Epithelial cell of esophagus (primary cell): ENCODE measurements at regions not wholly inside any gene's neighbourhood (a gene's known extent, or its start where the extent isn't known, plus 50 kb on each side); places are given as distances from the start of the nearest gene placed in this dataset.

Experiments used
- DNase-seq: peaks from one replicate; pipeline ENCODE4 v3.0.0; 2010; ENCODE audit warnings: low read depth
- H3K4me3 ChIP-seq: 2 replicates; pipeline ENCODE4 v1.5.1; 2011; ENCODE audit warnings: mild to moderate bottlenecking, low read length, control low read depth
- TF ChIP-seq, protein P1 (sequence below): IDR thresholded peaks from 2 replicates; pipeline ENCODE4 v1.5.1; 2011; ENCODE audit warnings: low read depth, mild to moderate bottlenecking, low read length, control low read depth, inconsistent platforms; ENCODE audit not compliant: insufficient read depth; ENCODE audit errors: missing control alignments

DNA sequence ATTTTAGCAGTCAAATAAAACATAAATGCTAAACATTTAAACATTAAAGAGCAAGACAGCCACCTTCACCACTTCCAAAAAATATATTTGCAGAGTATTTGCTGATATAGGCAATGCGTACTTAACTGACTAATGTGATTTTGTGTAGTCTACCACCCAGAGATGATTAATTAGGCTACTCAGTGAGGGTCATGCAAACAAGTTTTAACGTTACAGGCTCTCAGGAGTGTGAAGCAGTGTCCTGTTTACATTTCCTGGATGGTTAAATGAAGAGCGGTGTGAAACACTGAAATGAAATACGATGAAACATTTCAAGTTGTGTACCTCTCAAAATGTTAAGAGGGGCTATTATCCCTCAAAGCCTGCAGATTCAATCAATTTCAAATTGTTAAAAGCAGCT, 165.8 kb upstream of the LRIG3 start:
- no peak overlapping the region for H3K4me3 ChIP-seq
- DNase-seq: peak; percentile 65
- TF ChIP-seq, protein P1, sequence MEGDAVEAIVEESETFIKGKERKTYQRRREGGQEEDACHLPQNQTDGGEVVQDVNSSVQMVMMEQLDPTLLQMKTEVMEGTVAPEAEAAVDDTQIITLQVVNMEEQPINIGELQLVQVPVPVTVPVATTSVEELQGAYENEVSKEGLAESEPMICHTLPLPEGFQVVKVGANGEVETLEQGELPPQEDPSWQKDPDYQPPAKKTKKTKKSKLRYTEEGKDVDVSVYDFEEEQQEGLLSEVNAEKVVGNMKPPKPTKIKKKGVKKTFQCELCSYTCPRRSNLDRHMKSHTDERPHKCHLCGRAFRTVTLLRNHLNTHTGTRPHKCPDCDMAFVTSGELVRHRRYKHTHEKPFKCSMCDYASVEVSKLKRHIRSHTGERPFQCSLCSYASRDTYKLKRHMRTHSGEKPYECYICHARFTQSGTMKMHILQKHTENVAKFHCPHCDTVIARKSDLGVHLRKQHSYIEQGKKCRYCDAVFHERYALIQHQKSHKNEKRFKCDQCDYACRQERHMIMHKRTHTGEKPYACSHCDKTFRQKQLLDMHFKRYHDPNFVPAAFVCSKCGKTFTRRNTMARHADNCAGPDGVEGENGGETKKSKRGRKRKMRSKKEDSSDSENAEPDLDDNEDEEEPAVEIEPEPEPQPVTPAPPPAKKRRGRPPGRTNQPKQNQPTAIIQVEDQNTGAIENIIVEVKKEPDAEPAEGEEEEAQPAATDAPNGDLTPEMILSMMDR: no peak

DNA sequence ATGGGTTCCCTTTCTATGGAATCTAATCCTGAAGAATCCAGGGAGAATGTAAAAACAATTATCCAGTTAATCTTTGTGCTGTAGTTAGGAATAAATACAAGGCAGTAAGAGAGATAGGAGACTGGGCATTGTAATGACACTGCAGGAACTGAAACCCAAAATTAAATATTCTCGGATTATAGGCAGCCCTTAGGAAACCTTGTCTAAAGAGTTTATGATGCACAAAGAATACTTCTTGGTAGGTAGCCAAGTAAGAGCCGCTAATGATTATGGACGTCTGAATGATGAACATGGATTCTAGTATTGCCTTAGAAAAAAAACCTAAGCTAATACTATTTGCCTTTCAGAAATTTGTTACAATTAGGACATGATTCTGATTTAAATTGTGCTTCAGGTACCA, 165.4 kb upstream of the LRIG3 start:
- no peak for DNase-seq
- TF ChIP-seq, protein P1: no peak
- no peak overlapping the region for H3K4me3 ChIP-seq

DNA sequence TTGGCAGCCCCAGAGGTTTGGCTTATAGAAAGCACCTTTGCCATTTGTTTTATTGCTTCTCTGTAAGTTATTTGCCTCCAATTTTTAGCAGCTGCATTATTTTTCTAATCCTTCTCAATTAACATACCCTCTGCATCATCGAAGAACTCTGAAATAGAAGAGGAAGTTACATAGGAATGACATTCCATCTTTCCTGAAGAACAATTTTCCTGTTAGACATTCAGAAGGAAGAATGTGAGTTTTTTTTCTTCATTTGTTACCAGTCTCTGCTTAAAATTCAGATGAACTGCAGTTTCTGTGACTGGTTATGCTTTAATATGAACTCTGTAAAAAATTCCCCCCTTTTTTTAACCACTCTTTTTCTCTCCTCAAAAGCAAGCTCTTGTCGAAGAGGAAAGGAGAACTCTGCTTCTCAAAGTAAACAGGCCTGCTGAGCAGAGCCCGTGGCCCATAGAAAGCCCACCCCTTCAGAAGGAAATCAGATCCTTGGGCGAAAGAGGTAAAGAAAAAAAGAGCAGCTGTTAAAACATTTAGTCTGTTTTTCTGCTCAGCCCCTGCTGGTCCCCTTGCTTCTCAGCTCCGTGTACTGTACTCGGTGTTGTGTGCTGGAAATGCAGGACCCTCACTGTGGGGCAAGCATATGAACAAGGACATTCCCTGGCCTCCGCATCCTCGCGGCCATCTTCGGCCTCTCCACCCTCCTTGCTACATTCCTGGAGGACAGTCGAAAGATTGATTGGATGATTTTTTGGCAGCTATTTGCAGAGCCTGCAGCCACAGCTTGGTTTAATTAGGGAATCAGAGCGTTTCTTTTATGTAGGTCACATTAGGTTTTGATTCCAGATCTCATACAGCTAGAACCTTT, 164.4 kb upstream of the LRIG3 start:
- TF ChIP-seq, protein P1: no peak
- DNase-seq: no peak
- H3K4me3 ChIP-seq: no peak overlapping the region

DNA sequence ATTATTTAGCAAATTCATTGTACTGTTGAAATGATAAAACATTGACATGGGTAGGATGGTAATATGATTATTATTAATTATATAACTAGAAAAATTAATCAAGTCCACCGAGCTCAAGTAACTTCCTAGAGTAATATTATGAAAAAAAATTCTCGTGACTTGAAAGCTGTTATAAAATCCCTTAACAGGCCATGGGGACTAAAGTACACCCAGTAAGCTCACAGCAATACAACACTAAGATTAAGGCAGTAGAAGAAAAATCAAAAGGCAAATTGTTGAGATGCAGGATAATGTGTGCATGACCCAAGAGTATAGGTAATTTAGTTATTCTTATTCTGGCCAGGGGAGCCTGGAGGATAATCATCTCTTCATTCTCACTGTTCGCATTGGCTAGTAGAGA, 162.6 kb upstream of the LRIG3 start:
- no peak overlapping the region for H3K4me3 ChIP-seq
- TF ChIP-seq, protein P1: no peak
- DNase-seq: no peak

DNA sequence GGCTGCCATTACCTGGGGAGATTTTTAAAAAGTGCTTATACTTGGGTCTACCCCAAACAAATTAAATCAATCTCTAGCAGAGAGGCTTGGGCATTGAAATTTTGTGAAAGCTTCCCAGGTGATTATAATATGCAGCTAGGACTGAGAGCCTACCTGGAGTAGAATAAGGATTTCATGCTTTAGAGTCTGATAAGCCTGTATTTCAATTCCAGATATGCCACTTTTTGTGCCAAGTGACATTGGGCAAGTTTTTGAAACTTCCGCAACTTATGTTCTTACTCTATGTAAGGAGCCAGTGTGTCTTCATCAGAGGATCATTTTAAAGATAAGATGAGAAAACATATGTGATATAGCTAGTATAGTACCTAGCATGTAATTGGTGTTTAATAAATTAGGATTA, 159.8 kb upstream of the LRIG3 start:
- DNase-seq: peak; percentile 76
- TF ChIP-seq, protein P1: no peak

DNA sequence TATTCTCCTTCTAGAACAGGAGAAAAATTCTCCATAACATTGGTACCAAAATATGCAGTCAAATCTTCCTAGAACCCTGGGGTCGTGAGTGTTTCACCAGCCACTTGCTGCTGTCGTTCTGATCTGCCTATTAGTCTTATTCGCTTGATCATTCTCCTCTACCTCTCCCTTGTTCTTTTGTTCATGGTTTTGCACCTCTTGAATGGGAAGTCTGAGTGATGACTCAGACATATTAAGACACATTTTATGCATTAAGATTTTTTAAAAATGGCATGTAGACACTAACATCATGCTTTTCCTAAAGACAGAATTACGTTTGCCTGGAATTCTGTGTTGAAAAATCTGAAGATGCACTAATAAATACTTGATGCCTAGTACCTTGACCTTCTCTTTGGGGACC, 159.2 kb upstream of the LRIG3 start:
- DNase-seq: peak; percentile 74
- TF ChIP-seq, protein P1: no peak
- peak overlapping the region; percentile 6 for H3K4me3 ChIP-seq

More for the DNA sequence above, 159.8 kb upstream of the LRIG3 start:
- H3K4me3 ChIP-seq: no peak overlapping the region

DNA sequence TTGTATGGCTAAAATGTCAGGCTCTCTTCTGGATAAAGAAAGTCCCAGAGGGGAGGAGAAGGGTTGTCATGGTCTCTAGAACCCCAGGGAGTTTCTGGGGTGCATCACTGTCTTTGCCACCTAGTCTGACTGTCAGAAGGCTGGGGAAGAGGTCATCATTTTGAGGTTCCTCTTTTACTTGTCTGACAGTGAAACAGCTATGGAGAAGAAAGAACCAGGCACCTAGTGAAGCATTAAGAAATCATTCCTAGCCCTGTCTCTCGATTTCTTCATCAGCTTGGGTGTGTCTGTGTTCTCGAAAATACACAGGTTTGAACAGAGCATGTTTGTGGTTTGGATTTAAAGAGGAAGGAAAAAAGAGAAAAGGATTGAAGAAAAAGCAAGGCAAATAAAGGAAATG, 158.7 kb upstream of the LRIG3 start:
- DNase-seq: peak; percentile 93
- TF ChIP-seq, protein P1: no peak
- peak overlapping the region; percentile 6 for H3K4me3 ChIP-seq
